Keratinocyte (primary cell): ENCODE measurements at regions not wholly inside any gene's neighbourhood (a gene's known extent, or its start where the extent isn't known, plus 50 kb on each side); places are given as distances from the start of the nearest gene placed in this dataset.

Experiments
- DNase-seq: peaks from one replicate; pipeline ENCODE4 v3.0.0-alpha.2; 2011; ENCODE audit warnings: low read depth, missing footprints, low spot score
- FAIRE-seq: peaks from 2 replicates; lab custom pipeline; 2011; peaks lifted over from hg19 to GRCh38; lab: Jason Lieb, UNC
- H2AFZ ChIP-seq: 2 replicates; pipeline ENCODE4 v1.6.0; 2012; ENCODE audit warnings: low read length, control low read depth, inconsistent platforms; ENCODE audit not compliant: control insufficient read depth
- H3K27ac ChIP-seq: 2 replicates; pipeline ENCODE4 v1.5.1; 2011; ENCODE audit warnings: low read length; ENCODE audit not compliant: control insufficient read depth, insufficient read depth
- H3K27me3 ChIP-seq: 3 replicates; pipeline ENCODE4 v1.6.0; 2011; ENCODE audit warnings: low read length; ENCODE audit not compliant: control insufficient read depth, insufficient read depth; ENCODE audit errors: extremely low read depth
- H3K36me3 ChIP-seq, 2 experiments: 2 replicates in 1 of 2; 3 replicates in 1 of 2; pipeline ENCODE4 v1.5.1; 2011; ENCODE audit warnings: low read length in 2 of 2, mild to moderate bottlenecking in 1 of 2; ENCODE audit not compliant: control insufficient read depth in 2 of 2, insufficient read depth in 2 of 2; ENCODE audit errors: extremely low read depth in 1 of 2
- H3K4me1 ChIP-seq: 3 replicates; pipeline ENCODE4 v1.5.1; 2011; ENCODE audit warnings: low read length; ENCODE audit not compliant: control insufficient read depth, insufficient read depth; ENCODE audit errors: extremely low read depth
- H3K4me2 ChIP-seq: 3 replicates; pipeline ENCODE4 v1.6.0; 2011; ENCODE audit warnings: low read depth, low read length; ENCODE audit not compliant: control insufficient read depth, insufficient read depth; ENCODE audit errors: extremely low read depth
- H3K4me3 ChIP-seq, 3 experiments: fragments of 200-600 bp in 1 of 3; sonication (generic) in 1 of 3; 2 replicates in 2 of 3; 3 replicates in 1 of 3; pipeline ENCODE4 v1.5.1; 2011 to 2016; ENCODE audit warnings: low read length in 3 of 3, mild to moderate bottlenecking in 3 of 3, control low read depth in 2 of 3, inconsistent platforms in 1 of 3, low read depth in 1 of 3, mixed read lengths in 1 of 3, mixed run types in 1 of 3, moderate library complexity in 1 of 3; ENCODE audit not compliant: control insufficient read depth in 2 of 3, insufficient read depth in 2 of 3; ENCODE audit errors: extremely low read depth in 1 of 3
- H3K79me2 ChIP-seq: 2 replicates; pipeline ENCODE4 v1.6.0; 2012; ENCODE audit warnings: low read length; ENCODE audit not compliant: control insufficient read depth, insufficient read depth
- H3K9ac ChIP-seq: 3 replicates; pipeline ENCODE4 v1.6.0; 2011; ENCODE audit warnings: low read length; ENCODE audit not compliant: control insufficient read depth, insufficient read depth; ENCODE audit errors: extremely low read depth
- H3K9me1 ChIP-seq: 3 replicates; pipeline ENCODE4 v1.6.0; 2011; ENCODE audit warnings: low read length; ENCODE audit not compliant: control insufficient read depth, insufficient read depth; ENCODE audit errors: extremely low read depth
- H3K9me3 ChIP-seq: 2 replicates; pipeline ENCODE4 v1.5.1; 2012; ENCODE audit warnings: low read depth, low read length; ENCODE audit not compliant: control insufficient read depth
- H4K20me1 ChIP-seq: 3 replicates; pipeline ENCODE4 v1.6.0; 2011; ENCODE audit warnings: low read length; ENCODE audit not compliant: control insufficient read depth, insufficient read depth; ENCODE audit errors: extremely low read depth
- CTCF ChIP-seq, 3 experiments: IDR thresholded peaks in 1 of 3; conservative IDR thresholded peaks in 1 of 3; optimal IDR thresholded peaks in 1 of 3; 2 replicates in 2 of 3; 3 replicates in 1 of 3; pipeline versions ENCODE3 to v1.5.1; 2011; ENCODE audit warnings: low read length in 3 of 3, mild to moderate bottlenecking in 3 of 3, moderate library complexity in 2 of 3, control low read depth in 1 of 3, inconsistent platforms in 1 of 3; ENCODE audit not compliant: insufficient read depth in 2 of 3; ENCODE audit errors: extremely low read depth in 1 of 3
- EZH2 ChIP-seq: IDR thresholded peaks from one replicate; pipeline ENCODE4 v1.6.1; 2012; ENCODE audit warnings: inconsistent platforms, mild to moderate bottlenecking, low read length, moderate library complexity
- dilution Hi-C: fragments of 300-500 bp; cut with MboI; formaldehyde crosslinking; loops from one replicate; pipeline ENCODE4 v1.7.0; 2020; ENCODE audit warnings: low sequenced_read_pairs; ENCODE audit not compliant: extremely low pct_ligation_motif_present

GRCh38 chr9:10867194-10867593 is 254.4 kb upstream of the PTPRD start:
- Histone ChIP-seq H3K79me2 (no peaks in the 10 kb centered on the region), H3K9ac (no peak overlapping the region), H3K27ac (no peak overlapping the region), H3K9me1 (no peaks in the 10 kb centered on the region), H2AFZ (no peak overlapping the region), H3K27me3 (no peaks in the 10 kb centered on the region), H4K20me1 (no peaks in the 10 kb centered on the region), H3K9me3 (no peaks in the 10 kb centered on the region), H3K4me2 (no peak overlapping the region), H3K4me3 (no peak overlapping the region), H3K4me1 (no peaks in the 10 kb centered on the region), H3K36me3 (no peaks in the 10 kb centered on the region)
- dilution Hi-C loops, result no loop called here
- FAIRE-seq (no peak), DNase-seq (no peak)
- TF ChIP-seq CTCF (optimal IDR thresholded peaks at IDR 0.05 in 1 of 3, IDR thresholded peaks at IDR 0.05 in 1 of 3, conservative IDR thresholded peaks at IDR 0.05 in 1 of 3; ENCODE audit: extremely low read depth in 1 of 3, insufficient read depth in 2 of 3, low read length in 3 of 3) (no peak), EZH2 (no peak)

- H3K4me1 ChIP-seq, result no peaks in the 10 kb centered on the region
- H3K36me3 ChIP-seq, result no peaks in the 10 kb centered on the region
- DNase-seq, result no peak
- H3K79me2 ChIP-seq, result no peaks in the 10 kb centered on the region
- no peak overlapping the region for H3K27ac ChIP-seq
- H3K9me1 ChIP-seq, result no peaks in the 10 kb centered on the region
- no peaks in the 10 kb centered on the region for H3K9me3 ChIP-seq
- no peak overlapping the region for H3K4me2 ChIP-seq
- FAIRE-seq, result no peak
- TF ChIP-seq CTCF (optimal IDR thresholded peaks at IDR 0.05 in 1 of 3, IDR thresholded peaks at IDR 0.05 in 1 of 3, conservative IDR thresholded peaks at IDR 0.05 in 1 of 3; ENCODE audit: extremely low read depth in 1 of 3, insufficient read depth in 2 of 3, low read length in 3 of 3), result no peak
- no peak for TF ChIP-seq EZH2
- H3K27me3 ChIP-seq, result no peaks in the 10 kb centered on the region
- H4K20me1 ChIP-seq, result no peaks in the 10 kb centered on the region
- no peak overlapping the region for H2AFZ ChIP-seq
- dilution Hi-C loops, result no loop called here
- no peak overlapping the region for H3K9ac ChIP-seq
- no peak overlapping the region for H3K4me3 ChIP-seq
Measured at GRCh38 chr9:10869687-10870086, 256.9 kb upstream of the PTPRD start.
